ENCODE measurements at regions not wholly inside any gene's neighbourhood (a gene's known extent, or its start where the extent isn't known, plus 50 kb on each side); places are given as distances from the start of the nearest gene placed in this dataset.

DNA sequence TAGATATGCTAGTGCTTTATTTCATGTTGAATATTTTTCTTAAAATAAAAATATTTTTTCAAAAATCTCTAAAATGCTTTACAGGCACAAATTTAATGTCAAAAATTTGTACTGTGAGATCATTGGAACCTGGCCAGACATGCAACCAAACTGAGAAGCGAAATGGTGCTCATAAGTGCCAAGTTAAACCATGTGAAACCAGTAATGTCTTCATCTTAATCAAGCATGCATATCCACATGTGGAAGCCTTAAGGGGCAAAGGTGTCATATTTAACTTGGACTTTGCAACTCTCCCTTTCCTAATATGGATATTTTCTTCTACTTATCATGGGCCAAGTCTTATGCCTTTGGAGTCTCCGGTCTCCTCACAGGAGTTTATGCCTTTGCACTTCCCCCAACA is 208.9 kb upstream of the COL8A1 start:
- TF ChIP-seq, protein P1, sequence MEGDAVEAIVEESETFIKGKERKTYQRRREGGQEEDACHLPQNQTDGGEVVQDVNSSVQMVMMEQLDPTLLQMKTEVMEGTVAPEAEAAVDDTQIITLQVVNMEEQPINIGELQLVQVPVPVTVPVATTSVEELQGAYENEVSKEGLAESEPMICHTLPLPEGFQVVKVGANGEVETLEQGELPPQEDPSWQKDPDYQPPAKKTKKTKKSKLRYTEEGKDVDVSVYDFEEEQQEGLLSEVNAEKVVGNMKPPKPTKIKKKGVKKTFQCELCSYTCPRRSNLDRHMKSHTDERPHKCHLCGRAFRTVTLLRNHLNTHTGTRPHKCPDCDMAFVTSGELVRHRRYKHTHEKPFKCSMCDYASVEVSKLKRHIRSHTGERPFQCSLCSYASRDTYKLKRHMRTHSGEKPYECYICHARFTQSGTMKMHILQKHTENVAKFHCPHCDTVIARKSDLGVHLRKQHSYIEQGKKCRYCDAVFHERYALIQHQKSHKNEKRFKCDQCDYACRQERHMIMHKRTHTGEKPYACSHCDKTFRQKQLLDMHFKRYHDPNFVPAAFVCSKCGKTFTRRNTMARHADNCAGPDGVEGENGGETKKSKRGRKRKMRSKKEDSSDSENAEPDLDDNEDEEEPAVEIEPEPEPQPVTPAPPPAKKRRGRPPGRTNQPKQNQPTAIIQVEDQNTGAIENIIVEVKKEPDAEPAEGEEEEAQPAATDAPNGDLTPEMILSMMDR (conservative IDR thresholded peaks at IDR 0.05; ENCODE audit: low read length): no peak
- peak; percentile 69 for DNase-seq (ENCODE audit: low read depth)
- no peak overlapping the region for H3K4me3 ChIP-seq (ENCODE audit: low read length)

GRCh38 chr3:99425930-99426329 is 212.5 kb upstream of the COL8A1 start:
- DNase-seq (ENCODE audit: low read depth): peak; percentile 28
- H3K4me3 ChIP-seq (ENCODE audit: low read length): no peak overlapping the region
- TF ChIP-seq, protein P1 (conservative IDR thresholded peaks at IDR 0.05; ENCODE audit: low read length): no peak

DNA sequence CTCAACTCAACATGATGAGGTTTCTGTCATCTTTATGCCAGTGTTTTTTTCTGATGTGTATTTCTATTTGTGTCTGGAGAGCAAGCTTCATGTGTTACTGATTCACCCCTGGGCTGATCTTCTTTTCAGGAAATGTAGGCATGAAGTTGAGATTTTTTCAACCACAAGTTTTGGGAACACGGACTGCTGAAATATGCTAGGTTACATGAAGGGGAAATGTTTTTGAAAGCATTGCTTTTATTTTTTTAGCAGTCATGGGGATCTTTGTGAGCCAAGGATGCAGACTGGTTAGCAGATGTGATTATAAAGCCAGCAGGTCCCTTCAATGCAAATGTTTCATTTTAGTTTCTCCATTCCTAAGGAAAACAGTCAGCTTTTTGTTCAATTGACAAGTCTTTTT is 219.3 kb upstream of the COL8A1 start:
- no peak overlapping the region for H3K4me3 ChIP-seq (ENCODE audit: low read length)
- TF ChIP-seq, protein P1 (conservative IDR thresholded peaks at IDR 0.05; ENCODE audit: low read length): no peak
- peak; percentile 97 for DNase-seq (ENCODE audit: low read depth)

DNA sequence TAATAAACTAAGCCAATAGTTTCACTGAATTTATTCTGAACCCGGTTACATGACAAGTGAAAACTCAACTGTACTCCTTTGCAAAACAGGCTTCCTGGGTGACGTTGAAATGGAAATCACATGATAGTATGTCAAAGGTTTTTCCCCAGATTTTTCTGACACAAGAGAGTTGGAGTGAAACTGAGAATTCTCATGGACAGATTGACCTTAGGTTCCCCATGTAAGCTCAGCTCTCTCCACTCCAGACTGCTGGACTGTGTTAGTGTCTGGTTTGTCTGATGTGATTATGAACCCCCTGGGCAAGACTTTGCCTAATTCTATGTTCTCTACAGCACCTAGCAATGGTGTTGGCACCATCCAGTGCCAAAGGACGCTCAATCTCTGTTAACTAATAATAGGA is 219.7 kb upstream of the COL8A1 start:
- no peak overlapping the region for H3K4me3 ChIP-seq (ENCODE audit: low read length)
- no peak for DNase-seq (ENCODE audit: low read depth)
- TF ChIP-seq, protein P1 (conservative IDR thresholded peaks at IDR 0.05; ENCODE audit: low read length): no peak

- DNase-seq (ENCODE audit: low read depth): no peak
- TF ChIP-seq, protein P1 (conservative IDR thresholded peaks at IDR 0.05; ENCODE audit: low read length): no peak
- H3K4me3 ChIP-seq (ENCODE audit: low read length): no peak overlapping the region
These were observed 220.2 kb upstream of the COL8A1 start for GRCh38 chr3:99418209-99418635.

DNA sequence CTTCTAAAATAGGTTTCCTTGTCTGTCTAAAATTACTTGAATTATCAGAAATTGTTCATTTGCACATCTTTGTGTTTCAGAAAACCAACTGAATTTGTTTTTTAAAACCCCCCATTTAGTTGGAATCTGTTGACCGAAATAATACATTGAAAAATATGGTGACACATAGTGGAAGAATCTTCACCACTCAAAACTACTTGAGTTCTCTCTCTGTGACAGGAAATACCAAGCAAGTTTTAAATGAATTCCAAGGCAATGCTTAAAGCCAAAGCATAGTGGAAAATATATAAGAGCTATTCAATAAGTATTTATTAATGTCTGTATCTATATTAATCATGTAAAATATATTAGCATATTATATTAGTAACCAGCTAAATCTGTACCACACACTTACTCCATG is 224.9 kb upstream of the COL8A1 start:
- no peak overlapping the region for H3K4me3 ChIP-seq (ENCODE audit: low read length)
- peak; percentile 90 for DNase-seq (ENCODE audit: low read depth)
- TF ChIP-seq, protein P1 (conservative IDR thresholded peaks at IDR 0.05; ENCODE audit: low read length): no peak

GRCh38 chr3:99410789-99411311 is 227.5 kb upstream of the COL8A1 start:
- DNase-seq (ENCODE audit: low read depth): peak; percentile 99
- TF ChIP-seq, protein P1 (conservative IDR thresholded peaks at IDR 0.05; ENCODE audit: low read length): no peak
- no peak overlapping the region for H3K4me3 ChIP-seq (ENCODE audit: low read length)

All from AG10803 (cell line).